GM21367 (cell line): ENCODE measurements at regions not wholly inside any gene's neighbourhood (a gene's known extent, or its start where the extent isn't known, plus 50 kb on each side); places are given as distances from the start of the nearest gene placed in this dataset.
"Not testable (repeated sequence)": the region's sequence is repeated elsewhere in the genome, so short reads cannot be mapped to it uniquely, and the experiment has no call there.

Experiments used
- ATAC-seq: cut with Tn5 transposase; IDR thresholded peaks from one replicate; pipeline ENCODE4 v1.9.1; 2021; ENCODE audit not compliant: unreplicated experiment

DNA sequence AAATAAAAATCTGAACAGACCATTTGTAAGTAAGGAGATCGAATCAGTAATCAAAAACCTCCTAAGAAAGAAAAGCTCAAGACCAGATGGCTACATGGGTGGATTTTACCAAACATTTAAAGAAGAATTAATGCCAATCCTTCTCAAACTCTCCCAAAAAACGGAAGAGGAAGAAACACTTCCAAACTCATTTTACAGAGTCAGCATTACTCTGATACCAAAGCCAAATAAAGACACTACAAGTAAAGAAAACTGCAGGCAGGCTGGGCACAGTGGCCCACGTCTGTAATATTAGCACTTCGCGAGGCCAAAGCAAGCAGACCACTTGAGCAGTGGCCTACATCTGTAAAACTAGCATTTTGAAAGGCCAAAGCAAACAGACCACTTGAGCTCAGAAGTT, 159.8 kb downstream of the DPY19L2 start:
- no peak for ATAC-seq

GRCh38 chr12:63499567-63499966, 168.7 kb downstream of the DPY19L2 start:
- ATAC-seq = no peak

- ATAC-seq = no peak
These were observed 170.1 kb downstream of the DPY19L2 start for GRCh38 chr12:63498239-63498638.

GRCh38 chr12:63496654-63497053, 171.6 kb downstream of the DPY19L2 start:
- ATAC-seq = no peak

DNA sequence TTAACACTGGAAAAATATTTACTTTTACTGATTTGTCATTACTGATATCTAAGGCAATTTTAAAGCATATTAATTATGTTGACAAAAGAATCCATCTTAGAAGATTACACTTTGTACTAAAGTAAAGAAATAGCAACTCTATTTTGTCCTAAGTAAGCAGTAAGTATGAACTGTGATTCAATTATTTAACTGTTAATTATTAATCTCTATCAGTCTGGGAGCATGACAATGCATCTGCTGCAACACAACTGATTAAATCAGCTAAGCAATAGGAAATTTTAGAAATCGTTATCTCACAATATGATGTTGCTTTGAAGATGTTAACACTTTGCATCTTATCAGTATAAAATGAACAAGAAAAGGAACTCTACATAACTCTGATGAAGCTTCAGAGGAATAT, 172.3 kb downstream of the DPY19L2 start:
- no peak for ATAC-seq

GRCh38 chr12:63493357-63493756, 174.9 kb downstream of the DPY19L2 start:
- not testable (repeated sequence) for ATAC-seq

DNA sequence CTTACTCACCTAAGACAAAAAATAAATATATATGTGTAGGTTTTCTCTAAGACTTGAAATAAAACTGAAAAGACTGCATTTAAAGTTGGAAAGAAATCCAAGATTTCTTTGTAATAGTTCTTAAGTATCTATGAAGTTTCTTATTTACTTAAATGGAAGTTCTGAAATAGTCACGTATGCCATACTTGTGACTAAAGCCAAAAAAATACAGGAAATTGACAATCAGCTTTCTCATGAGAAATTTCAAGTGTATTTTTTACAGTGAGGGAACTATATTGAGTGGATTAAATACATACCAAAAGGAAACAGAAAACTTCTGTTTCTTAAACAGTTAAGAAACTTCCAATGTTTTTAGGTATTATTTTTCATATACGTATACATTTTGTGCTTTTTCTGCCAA, 188.1 kb downstream of the DPY19L2 start:
- ATAC-seq = no peak

DNA sequence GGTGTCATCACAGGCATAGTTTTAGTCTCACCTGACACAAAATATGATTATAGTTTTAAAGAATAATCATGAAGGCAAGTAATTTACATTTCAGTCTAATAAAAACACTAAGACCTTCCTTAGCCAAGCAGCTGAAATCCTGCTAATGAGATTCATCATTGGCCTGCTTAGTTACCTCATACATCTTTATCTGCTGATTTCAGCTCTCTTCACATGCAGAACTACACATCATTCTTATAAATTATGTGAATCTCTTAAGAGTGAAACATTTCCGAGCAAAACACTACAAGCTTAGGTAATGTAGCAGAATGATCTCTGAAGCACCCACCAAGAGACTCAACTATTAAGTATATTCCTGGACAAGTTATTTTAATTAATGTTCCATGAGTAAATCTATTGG, 198.1 kb downstream of the DPY19L2 start:
- no peak for ATAC-seq

DNA sequence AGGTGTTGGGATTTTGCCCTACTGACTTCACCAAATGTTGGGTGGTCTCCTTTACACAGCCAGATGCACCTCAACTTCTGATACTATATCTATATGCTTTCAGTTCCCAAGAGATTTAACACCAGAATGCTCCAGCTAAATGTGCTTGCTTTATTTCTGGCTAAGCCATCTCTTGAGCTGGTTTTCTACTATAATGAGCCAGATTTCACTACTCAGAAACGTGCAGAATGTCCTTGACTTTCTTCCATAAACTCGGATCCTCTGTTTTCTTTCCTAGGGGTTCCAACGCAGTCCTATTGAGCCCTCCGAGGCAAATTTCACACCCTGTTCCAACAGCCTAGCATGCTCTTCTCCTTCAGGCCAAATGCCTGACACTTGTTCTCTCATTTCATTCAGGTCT, 200.3 kb downstream of the DPY19L2 start:
- no peak for ATAC-seq

DNA sequence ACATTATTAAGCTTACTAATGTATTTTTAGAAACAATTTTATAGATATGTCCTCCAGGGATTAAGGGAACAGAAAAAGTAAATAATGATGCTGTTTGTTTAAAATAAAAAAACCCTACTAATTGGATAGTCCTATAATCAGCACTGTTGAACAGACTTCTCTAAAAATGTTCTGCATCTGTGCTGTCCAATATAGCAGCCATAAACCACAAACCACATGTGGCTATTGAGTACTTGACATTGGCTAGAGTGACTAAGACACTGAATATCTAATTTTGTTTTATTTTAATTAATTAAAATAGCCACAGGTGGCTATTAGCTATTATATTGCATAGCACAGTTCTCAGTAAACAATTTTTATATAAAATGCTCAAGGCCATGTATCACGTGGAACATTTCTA, 210.4 kb downstream of the DPY19L2 start:
- no peak for ATAC-seq

DNA sequence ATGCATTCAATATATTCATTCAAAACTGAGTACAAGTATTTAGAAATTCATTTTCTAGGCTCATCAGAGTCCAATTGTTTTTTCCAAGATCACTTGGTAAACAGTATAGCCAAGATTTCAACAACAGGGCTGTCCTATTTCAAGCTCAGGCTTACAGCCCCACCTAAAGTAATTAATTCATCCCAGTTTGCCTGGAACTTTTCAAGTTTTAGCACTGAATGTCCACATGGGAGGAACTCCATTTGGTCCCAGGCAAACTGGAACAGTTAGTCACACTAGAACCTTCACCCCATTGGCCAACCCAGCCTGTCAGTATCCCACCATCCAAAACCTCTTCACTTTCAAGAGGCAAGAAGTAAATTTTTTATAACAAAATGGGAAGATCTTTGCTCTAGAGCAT, 210.9 kb downstream of the DPY19L2 start:
- no peak for ATAC-seq

DNA sequence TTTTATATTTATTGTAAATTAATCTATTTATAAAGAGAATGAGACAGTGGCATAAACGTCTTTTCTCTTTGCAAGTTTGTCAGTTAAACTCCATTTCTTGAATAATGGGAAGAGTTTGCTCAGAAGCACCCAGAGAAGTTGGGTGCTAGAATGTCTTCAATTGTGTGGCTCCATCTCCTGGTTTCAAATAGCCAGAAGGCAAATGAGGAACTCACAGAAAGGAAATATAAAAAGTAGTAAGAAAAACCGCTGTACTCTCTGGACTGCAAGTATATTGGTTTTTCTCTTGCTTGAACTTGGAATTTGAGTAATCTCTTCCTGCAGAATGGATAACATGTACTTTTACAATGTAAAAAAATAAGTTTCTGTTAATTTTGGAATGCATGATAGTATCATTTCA, 217.5 kb downstream of the DPY19L2 start:
- ATAC-seq = no peak

DNA sequence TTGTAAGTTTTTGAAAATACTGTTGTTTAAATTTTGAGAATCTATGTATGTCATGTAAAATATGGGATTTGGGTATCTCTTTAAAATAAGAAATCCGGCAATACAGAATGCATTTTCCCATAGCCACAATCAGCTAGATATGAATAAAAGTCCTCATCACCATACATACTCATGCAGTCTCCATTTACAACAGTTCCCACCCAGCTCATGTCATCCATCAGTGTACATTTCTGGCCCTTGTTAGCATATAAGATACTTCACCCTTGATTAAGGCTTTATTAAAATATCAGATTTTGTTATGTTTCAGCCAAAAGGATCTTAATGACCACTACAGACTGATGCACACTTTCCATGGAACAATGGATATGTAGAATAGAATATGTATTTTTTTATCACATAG, 218.0 kb downstream of the DPY19L2 start:
- ATAC-seq = no peak

- no peak for ATAC-seq
These were observed 222.9 kb downstream of the DPY19L2 start for GRCh38 chr12:63445224-63445880.

DNA sequence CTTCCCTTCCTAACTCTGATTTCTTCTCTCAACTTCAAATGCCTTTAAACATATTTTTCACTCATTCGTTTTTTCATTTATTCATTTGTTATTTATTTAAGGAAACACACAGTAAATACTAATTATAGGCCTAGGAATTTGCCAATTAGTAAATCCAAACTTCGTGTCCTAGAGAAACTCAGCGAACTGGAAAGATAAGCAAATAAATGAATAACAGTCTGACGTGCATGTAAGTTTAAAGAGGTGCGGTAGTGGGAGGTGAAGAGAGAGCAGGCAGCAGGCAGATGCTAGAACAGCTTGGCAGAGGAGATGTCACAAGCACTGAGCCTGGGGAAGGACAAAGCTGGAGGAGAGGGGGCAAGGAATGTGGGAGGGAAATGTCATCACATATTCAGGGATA, 228.2 kb downstream of the DPY19L2 start:
- no peak for ATAC-seq

DNA sequence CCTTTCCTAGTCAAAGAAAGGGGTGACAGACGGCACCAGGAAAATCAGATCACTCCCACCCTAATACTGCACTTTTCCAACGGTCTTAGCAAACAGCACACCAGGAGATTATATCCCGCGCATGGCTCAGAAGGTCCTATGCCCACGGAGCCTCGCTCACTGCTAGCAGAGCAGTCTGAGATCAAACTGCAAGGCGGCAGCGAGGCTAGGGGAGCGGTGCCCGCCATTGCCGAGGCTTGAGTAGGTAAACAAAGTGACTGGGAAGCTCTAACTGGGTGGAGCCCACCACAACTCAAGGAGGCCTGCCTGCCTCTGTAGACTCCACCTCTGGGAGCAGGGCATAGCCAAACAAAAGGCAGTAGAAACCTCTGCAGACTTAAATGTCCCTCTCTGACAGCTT, 233.9 kb downstream of the DPY19L2 start:
- ATAC-seq = not testable (repeated sequence)

GRCh38 chr12:63427969-63428368, 240.3 kb downstream of the DPY19L2 start:
- not testable (repeated sequence) for ATAC-seq

DNA sequence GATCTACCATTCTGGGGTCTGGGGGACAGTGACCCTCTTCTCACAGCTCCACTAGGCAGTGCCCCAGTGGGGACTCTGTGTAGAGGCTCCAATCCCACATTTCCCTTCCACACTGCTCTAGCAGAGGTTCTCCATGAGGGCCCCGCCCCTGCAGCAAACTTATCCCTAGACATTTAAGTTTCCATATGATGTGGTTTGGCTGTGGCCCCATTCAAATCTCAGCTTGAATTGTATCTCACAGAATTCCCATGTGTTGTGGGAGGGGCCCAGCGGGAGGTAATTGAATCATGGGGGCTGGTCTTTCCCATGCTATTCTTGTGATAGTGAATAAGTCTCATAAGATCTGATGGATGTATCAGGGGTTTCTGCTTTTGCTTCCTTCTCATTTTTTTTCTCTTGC, 241.3 kb downstream of the DPY19L2 start:
- not testable (repeated sequence) for ATAC-seq

- no peak for ATAC-seq
These were observed 243.6 kb downstream of the DPY19L2 start for GRCh38 chr12:63424671-63425070.

DNA sequence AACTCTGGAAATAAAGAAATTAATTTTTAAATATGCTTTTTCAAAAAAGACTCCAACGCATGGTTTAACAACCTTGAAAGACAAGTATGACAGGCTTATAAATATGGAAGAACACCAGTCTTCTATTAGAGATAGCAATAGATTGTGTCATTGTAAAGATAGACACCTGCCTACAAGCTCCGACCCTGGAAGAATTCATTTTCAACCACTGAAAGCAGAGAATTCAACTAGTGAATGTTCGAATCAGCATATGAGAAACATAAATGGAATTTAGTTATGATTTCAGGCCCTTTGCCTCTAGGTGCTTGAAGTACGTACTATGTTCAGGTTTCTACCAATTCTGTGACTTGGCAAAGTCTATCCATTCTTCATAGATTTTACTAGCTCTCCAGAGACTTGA, 244.5 kb downstream of the DPY19L2 start:
- ATAC-seq = no peak

DNA sequence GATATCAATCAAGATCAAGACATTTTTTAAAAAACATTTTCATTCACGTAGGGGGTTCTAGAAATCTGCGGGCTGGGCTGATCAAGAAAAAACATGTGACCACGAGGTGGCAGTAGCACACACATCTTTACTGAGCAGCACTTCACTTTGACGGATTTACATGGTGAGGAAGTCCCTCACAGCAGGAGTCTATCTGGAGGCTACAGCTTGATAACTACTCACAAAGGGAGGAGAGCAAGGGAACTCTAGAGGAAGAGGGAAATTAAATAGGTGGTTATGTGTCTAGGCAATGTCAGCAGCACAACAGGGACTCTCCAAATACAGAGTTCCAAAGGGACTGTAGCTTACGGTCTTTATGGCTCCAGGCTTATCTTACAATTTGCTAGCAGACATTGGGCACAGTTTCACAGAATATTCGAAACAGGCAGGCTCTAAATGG, 248.1 kb downstream of the DPY19L2 start:
- ATAC-seq = peak; percentile 95

GRCh38 chr12:63419154-63419553, 249.1 kb downstream of the DPY19L2 start:
- no peak for ATAC-seq

GRCh38 chr12:63416788-63417187, 251.5 kb downstream of the DPY19L2 start:
- ATAC-seq = no peak
